HG03442 (cell line): ENCODE measurements at regions not wholly inside any gene's neighbourhood (a gene's known extent, or its start where the extent isn't known, plus 50 kb on each side); places are given as distances from the start of the nearest gene placed in this dataset.

ENCODE experiments used
- ATAC-seq: cut with Tn5 transposase; IDR thresholded peaks from one replicate; pipeline ENCODE4 v1.9.1; 2021; ENCODE audit warnings: mild to moderate bottlenecking, moderate library complexity; ENCODE audit not compliant: unreplicated experiment

- ATAC-seq: no peak
Measured at GRCh38 chr6:113121571-113121970, 735.6 kb upstream of the MARCKS start.

GRCh38 chr6:113122060-113122459, 735.1 kb upstream of the MARCKS start:
- no peak for ATAC-seq

- no peak for ATAC-seq
Measured at GRCh38 chr6:113125626-113126025, 731.5 kb upstream of the MARCKS start.

GRCh38 chr6:113127786-113128419, 729.2 kb upstream of the MARCKS start:
- no peak for ATAC-seq

GRCh38 chr6:113128661-113129060, 728.5 kb upstream of the MARCKS start:
- no peak for ATAC-seq

GRCh38 chr6:113129991-113130390, 727.2 kb upstream of the MARCKS start:
- no peak for ATAC-seq

GRCh38 chr6:113137426-113137825, 719.7 kb upstream of the MARCKS start:
- ATAC-seq: no peak

GRCh38 chr6:113140721-113141120, 716.4 kb upstream of the MARCKS start:
- ATAC-seq: no peak

GRCh38 chr6:113141901-113142300, 715.2 kb upstream of the MARCKS start:
- no peak for ATAC-seq

GRCh38 chr6:113142671-113143174, 714.4 kb upstream of the MARCKS start:
- no peak for ATAC-seq

- no peak for ATAC-seq
Measured at GRCh38 chr6:113143206-113143605, 713.9 kb upstream of the MARCKS start.

- no peak for ATAC-seq
Measured at GRCh38 chr6:113144117-113144516, 713.0 kb upstream of the MARCKS start.

- ATAC-seq: no peak
Measured at GRCh38 chr6:113146878-113147277, 710.3 kb upstream of the MARCKS start.

GRCh38 chr6:113147544-113147943, 709.6 kb upstream of the MARCKS start:
- no peak for ATAC-seq

- no peak for ATAC-seq
Measured at GRCh38 chr6:113148566-113148965, 708.6 kb upstream of the MARCKS start.

GRCh38 chr6:113149511-113149910, 707.6 kb upstream of the MARCKS start:
- no peak for ATAC-seq

GRCh38 chr6:113160306-113161017, 696.7 kb upstream of the MARCKS start:
- ATAC-seq: no peak

GRCh38 chr6:113161018-113161315, 696.2 kb upstream of the MARCKS start:
- no peak for ATAC-seq

- ATAC-seq: no peak
Measured at GRCh38 chr6:113162739-113163138, 694.4 kb upstream of the MARCKS start.

- no peak for ATAC-seq
Measured at GRCh38 chr6:113168057-113168456, 689.1 kb upstream of the MARCKS start.

- ATAC-seq: no peak
Measured at GRCh38 chr6:113169484-113169883, 687.7 kb upstream of the MARCKS start.

- ATAC-seq: no peak
Measured at GRCh38 chr6:113170454-113170853, 686.7 kb upstream of the MARCKS start.

GRCh38 chr6:113171882-113172281, 685.3 kb upstream of the MARCKS start:
- no peak for ATAC-seq
